ENCODE measurements at regions not wholly inside any gene's neighbourhood (a gene's known extent, or its start where the extent isn't known, plus 50 kb on each side); places are given as distances from the start of the nearest gene placed in this dataset.

DNA sequence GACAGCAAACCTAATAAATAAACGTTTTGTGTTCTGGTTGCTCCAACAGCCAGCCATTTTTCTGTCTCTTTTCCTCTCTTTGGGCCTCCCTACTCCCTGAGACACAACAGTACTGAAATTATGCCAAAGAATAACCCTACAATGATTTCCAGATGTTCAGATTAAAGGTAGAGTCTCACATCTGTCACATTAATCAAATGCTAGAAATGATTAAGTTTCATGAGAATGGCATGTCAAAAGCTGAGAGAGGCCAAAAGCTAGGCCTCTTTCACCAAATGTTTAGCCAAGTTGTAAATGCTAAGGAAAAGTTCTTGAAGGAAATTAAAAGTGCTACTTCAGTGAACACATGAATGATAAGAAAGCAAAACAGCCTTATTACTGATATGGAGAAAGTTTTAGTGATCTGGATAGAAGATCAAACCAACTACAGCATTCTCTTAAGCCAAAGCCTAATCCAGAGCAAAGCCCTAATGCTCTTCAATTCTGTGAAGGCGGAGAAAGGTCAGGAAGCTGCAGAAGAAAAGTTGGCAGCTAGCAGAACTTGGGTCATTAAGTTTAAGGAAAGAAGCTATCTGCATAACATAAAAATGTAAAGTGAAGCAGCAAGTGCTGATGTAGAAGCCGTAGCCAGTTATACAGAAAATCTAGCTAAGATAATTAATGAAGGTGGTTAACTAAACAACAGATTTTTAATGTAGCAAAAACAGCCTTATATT is 182.1 kb upstream of the NUDT6 start:
- no peaks in the 10 kb centered on the region for H3K36me3 ChIP-seq (ENCODE audit: control insufficient read depth in 2 of 2, extremely low read depth in 1 of 2, insufficient read depth in 1 of 2, low read length in 1 of 2)
- Mint-ChIP-seq H3K27ac (no peak overlapping the region), H3K4me3 (no peak overlapping the region), H3K27me3 (no peaks in the 10 kb centered on the region), H3K9me3 (no peaks in the 10 kb centered on the region), H3K36me3 (peaks cover 25% of the 10 kb centered on the region), H3K4me1 (no peaks in the 10 kb centered on the region)
- H3K9me3 ChIP-seq: no peaks in the 10 kb centered on the region
- H3K4me1 ChIP-seq (ENCODE audit: control insufficient read depth in 1 of 2, extremely low read depth in 1 of 2, insufficient read depth in 2 of 2, low read length in 2 of 2): no peaks in the 10 kb centered on the region
- ATAC-seq (replicated peaks in 1 of 4) (no peak), DNase-seq (no peak)
- H3K27ac ChIP-seq (ENCODE audit: low read length): no peak overlapping the region
- no peak overlapping the region for H3K4me3 ChIP-seq (ENCODE audit: control insufficient read depth in 1 of 2, extremely low read depth in 1 of 2, low read length in 1 of 2)
- H3K27me3 ChIP-seq (replicated peaks in 1 of 2; ENCODE audit: control insufficient read depth in 2 of 2, extremely low read depth in 1 of 2, insufficient read depth in 2 of 2, low read length in 1 of 2): no peaks in the 10 kb centered on the region
- ChIA-PET POLR2A (no interaction called here), CTCF (interaction anchor here in 1 of 2 donors (0.6 kb wide), 1 partner anchor 517 kb away, joined by 3 read pairs; no protein-coding TSS in a partner anchor)
- WGBS (ENCODE audit: insufficient coverage): no CpG with 5 or more reads among the region's 3 CpGs

DNA sequence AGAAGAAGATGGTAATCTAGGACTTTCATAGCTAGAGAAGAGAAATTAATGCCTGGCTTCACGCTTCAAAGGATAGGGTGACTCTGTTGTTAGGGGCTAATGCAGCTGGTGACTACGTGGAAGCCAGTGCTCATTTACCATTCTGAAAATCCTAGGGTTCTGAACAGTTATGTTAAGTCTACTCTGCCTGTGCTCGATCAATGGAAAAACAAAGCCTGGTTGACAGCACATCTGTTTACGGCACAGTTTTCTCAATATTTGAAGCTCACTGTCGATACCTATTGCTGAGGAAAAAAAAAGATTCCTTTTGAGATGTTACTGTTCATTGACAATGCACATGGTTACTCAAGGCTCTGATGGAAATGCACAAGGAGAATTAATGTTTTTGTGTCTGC is 182.6 kb upstream of the NUDT6 start:
- Histone ChIP-seq H3K27me3 (replicated peaks in 1 of 2; ENCODE audit: control insufficient read depth in 2 of 2, extremely low read depth in 1 of 2, insufficient read depth in 2 of 2, low read length in 1 of 2) (no peaks in the 10 kb centered on the region), H3K4me1 (ENCODE audit: control insufficient read depth in 1 of 2, extremely low read depth in 1 of 2, insufficient read depth in 2 of 2, low read length in 2 of 2) (no peaks in the 10 kb centered on the region), H3K9me3 (no peaks in the 10 kb centered on the region), H3K4me3 (ENCODE audit: control insufficient read depth in 1 of 2, extremely low read depth in 1 of 2, low read length in 1 of 2) (no peak overlapping the region), H3K36me3 (ENCODE audit: control insufficient read depth in 2 of 2, extremely low read depth in 1 of 2, insufficient read depth in 1 of 2, low read length in 1 of 2) (no peaks in the 10 kb centered on the region), H3K27ac (ENCODE audit: low read length) (no peak overlapping the region)
- 97% methylated on average over 5 of the region's 5 CpGs for WGBS (ENCODE audit: insufficient coverage)
- Mint-ChIP-seq H3K27ac (no peak overlapping the region), H3K4me1 (no peaks in the 10 kb centered on the region), H3K27me3 (no peaks in the 10 kb centered on the region), H3K9me3 (no peaks in the 10 kb centered on the region), H3K4me3 (no peak overlapping the region), H3K36me3 (peaks cover 24% of the 10 kb centered on the region)
- POLR2A ChIA-PET: no interaction called here
- no peak for ATAC-seq (replicated peaks in 1 of 4)
- no peak for DNase-seq
- CTCF ChIA-PET: interaction anchor here in 1 of 2 donors (0.6 kb wide), 1 partner anchor 517 kb away, joined by 3 read pairs; no protein-coding TSS in a partner anchor

DNA sequence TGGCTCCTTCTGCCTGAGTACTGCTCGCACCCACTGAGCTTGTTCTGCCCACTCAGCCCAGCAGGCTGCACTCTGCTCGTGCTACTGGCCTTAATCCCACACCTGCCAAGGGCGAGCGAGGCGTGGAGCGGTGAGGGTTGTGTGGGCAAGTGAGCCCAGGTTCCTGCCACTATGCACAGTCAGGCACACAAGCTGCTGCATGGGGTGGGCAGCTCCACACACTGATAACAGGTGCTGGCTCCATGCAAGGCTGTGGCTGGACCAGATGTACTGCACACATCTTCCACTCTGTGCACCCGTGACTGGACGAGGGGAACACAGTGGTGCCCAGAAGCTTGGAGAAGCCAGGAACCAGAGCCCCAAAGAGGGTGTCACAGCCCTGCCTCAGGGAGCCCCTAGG is 184.3 kb upstream of the NUDT6 start:
- H3K27me3 ChIP-seq (replicated peaks in 1 of 2; ENCODE audit: control insufficient read depth in 2 of 2, extremely low read depth in 1 of 2, insufficient read depth in 2 of 2, low read length in 1 of 2): no peaks in the 10 kb centered on the region

DNA sequence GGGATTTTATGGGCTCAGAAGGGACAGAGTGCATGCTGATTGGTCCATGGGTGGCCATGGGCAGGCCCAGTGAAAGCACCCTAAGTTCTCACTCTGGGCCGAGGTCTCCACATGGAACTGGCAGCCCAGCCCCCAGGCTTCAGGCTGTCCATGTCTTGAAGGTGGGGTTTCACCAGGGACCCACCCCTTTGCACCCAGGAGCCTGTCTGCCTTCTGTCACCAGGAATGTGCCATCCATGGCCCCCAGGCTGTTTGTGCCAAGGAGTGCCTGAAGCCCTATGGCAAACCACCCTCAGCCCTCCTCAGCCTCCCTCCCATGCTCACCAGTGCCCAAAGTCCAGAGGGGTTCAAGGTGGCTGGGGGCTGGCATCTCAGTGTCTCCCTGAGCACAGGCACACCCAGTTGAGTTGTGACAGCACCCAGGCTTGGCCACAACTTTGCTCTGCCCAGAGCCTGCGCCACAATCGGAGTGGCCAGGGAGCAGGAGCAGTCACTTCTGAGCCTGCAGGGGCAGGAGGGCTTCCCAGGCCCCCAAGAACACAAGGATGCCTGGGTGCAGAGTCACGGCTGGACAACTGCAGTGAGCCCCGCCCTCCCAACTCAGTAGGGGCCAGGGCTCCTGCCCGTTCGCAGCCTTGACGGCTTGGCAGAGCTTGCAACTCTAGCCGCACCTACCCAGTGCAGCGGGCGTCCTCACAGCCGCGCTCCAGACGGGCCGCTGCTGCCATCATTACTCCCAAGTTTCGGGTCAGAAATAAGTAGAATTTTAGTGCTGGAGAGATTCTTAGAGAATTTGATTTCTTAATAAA is 185.3 kb upstream of the NUDT6 start:
- Histone ChIP-seq H3K4me3 (ENCODE audit: control insufficient read depth in 1 of 2, extremely low read depth in 1 of 2, low read length in 1 of 2) (no peak overlapping the region), H3K27ac (ENCODE audit: low read length) (no peak overlapping the region), H3K4me1 (ENCODE audit: control insufficient read depth in 1 of 2, extremely low read depth in 1 of 2, insufficient read depth in 2 of 2, low read length in 2 of 2) (no peaks in the 10 kb centered on the region), H3K36me3 (ENCODE audit: control insufficient read depth in 2 of 2, extremely low read depth in 1 of 2, insufficient read depth in 1 of 2, low read length in 1 of 2) (no peaks in the 10 kb centered on the region), H3K27me3 (replicated peaks in 1 of 2; ENCODE audit: control insufficient read depth in 2 of 2, extremely low read depth in 1 of 2, insufficient read depth in 2 of 2, low read length in 1 of 2) (no peaks in the 10 kb centered on the region), H3K9me3 (no peaks in the 10 kb centered on the region)
- CTCF ChIA-PET: no interaction called here
- POLR2A ChIA-PET: interaction anchor here in 1 of 2 donors (0.5 kb wide), 1 partner anchor 28 kb away, joined by 3 read pairs; no protein-coding TSS in a partner anchor
- ATAC-seq (replicated peaks in 1 of 4) (no peak), DNase-seq (no peak)
- no peaks in the 10 kb centered on the region for H3K9me3 Mint-ChIP-seq
- H3K36me3 Mint-ChIP-seq: peaks cover 20% of the 10 kb centered on the region
- H3K4me1 Mint-ChIP-seq: no peaks in the 10 kb centered on the region
- 98% methylated on average over 6 of the region's 16 CpGs for WGBS (ENCODE audit: insufficient coverage)
- no peaks in the 10 kb centered on the region for H3K27me3 Mint-ChIP-seq
- H3K27ac Mint-ChIP-seq: no peak overlapping the region
- no peak overlapping the region for H3K4me3 Mint-ChIP-seq

More for the DNA sequence above, 184.3 kb upstream of the NUDT6 start:
- H3K27ac Mint-ChIP-seq: no peak overlapping the region
- Histone ChIP-seq H3K27ac (ENCODE audit: low read length) (no peak overlapping the region), H3K36me3 (ENCODE audit: control insufficient read depth in 2 of 2, extremely low read depth in 1 of 2, insufficient read depth in 1 of 2, low read length in 1 of 2) (no peaks in the 10 kb centered on the region), H3K9me3 (no peaks in the 10 kb centered on the region), H3K4me1 (ENCODE audit: control insufficient read depth in 1 of 2, extremely low read depth in 1 of 2, insufficient read depth in 2 of 2, low read length in 2 of 2) (no peaks in the 10 kb centered on the region), H3K4me3 (ENCODE audit: control insufficient read depth in 1 of 2, extremely low read depth in 1 of 2, low read length in 1 of 2) (no peak overlapping the region)
- DNase-seq: no peak
- no peak for ATAC-seq (replicated peaks in 1 of 4)
- over 99% methylated on average over 7 of the region's 8 CpGs for WGBS (ENCODE audit: insufficient coverage)
- ChIA-PET CTCF (no interaction called here), POLR2A (no interaction called here)
- no peaks in the 10 kb centered on the region for H3K27me3 Mint-ChIP-seq
- no peak overlapping the region for H3K4me3 Mint-ChIP-seq
- no peaks in the 10 kb centered on the region for H3K9me3 Mint-ChIP-seq
- no peaks in the 10 kb centered on the region for H3K4me1 Mint-ChIP-seq
- peaks cover 20% of the 10 kb centered on the region for H3K36me3 Mint-ChIP-seq

GRCh38 chr4:123109139-123109538 is 186.7 kb upstream of the NUDT6 start:
- Mint-ChIP-seq H3K9me3 (no peaks in the 10 kb centered on the region), H3K27ac (no peak overlapping the region), H3K4me1 (no peaks in the 10 kb centered on the region), H3K36me3 (peaks cover 28% of the 10 kb centered on the region), H3K4me3 (no peak overlapping the region), H3K27me3 (no peaks in the 10 kb centered on the region)
- Histone ChIP-seq H3K9me3 (no peaks in the 10 kb centered on the region), H3K4me1 (ENCODE audit: control insufficient read depth in 1 of 2, extremely low read depth in 1 of 2, insufficient read depth in 2 of 2, low read length in 2 of 2) (no peaks in the 10 kb centered on the region), H3K27me3 (replicated peaks in 1 of 2; ENCODE audit: control insufficient read depth in 2 of 2, extremely low read depth in 1 of 2, insufficient read depth in 2 of 2, low read length in 1 of 2) (no peaks in the 10 kb centered on the region), H3K4me3 (ENCODE audit: control insufficient read depth in 1 of 2, extremely low read depth in 1 of 2, low read length in 1 of 2) (no peak overlapping the region), H3K27ac (ENCODE audit: low read length) (no peak overlapping the region), H3K36me3 (ENCODE audit: control insufficient read depth in 2 of 2, extremely low read depth in 1 of 2, insufficient read depth in 1 of 2, low read length in 1 of 2) (peaks cover 2% of the 10 kb centered on the region in 2 donors)
- CTCF ChIA-PET: no interaction called here
- no CpG with 5 or more reads among the region's 2 CpGs for WGBS (ENCODE audit: insufficient coverage)
- ATAC-seq (replicated peaks in 1 of 4) (no peak), DNase-seq (no peak)
- POLR2A ChIA-PET: no interaction called here

- Histone ChIP-seq H3K4me3 (ENCODE audit: control insufficient read depth in 1 of 2, extremely low read depth in 1 of 2, low read length in 1 of 2) (no peak overlapping the region), H3K36me3 (ENCODE audit: control insufficient read depth in 2 of 2, extremely low read depth in 1 of 2, insufficient read depth in 1 of 2, low read length in 1 of 2) (peaks cover 5 to 6% of the 10 kb centered on the region in 2 donors), H3K27ac (ENCODE audit: low read length) (no peak overlapping the region), H3K4me1 (ENCODE audit: control insufficient read depth in 1 of 2, extremely low read depth in 1 of 2, insufficient read depth in 2 of 2, low read length in 2 of 2) (no peaks in the 10 kb centered on the region), H3K9me3 (no peaks in the 10 kb centered on the region), H3K27me3 (replicated peaks in 1 of 2; ENCODE audit: control insufficient read depth in 2 of 2, extremely low read depth in 1 of 2, insufficient read depth in 2 of 2, low read length in 1 of 2) (no peaks in the 10 kb centered on the region)
- ChIA-PET CTCF (interaction anchor here in 1 of 2 donors (0.6 kb wide), 1 partner anchor 179 kb away, joined by 3 read pairs; no protein-coding TSS in a partner anchor), POLR2A (no interaction called here)
- no peak for DNase-seq
- Mint-ChIP-seq H3K4me1 (no peaks in the 10 kb centered on the region), H3K4me3 (no peak overlapping the region), H3K27me3 (no peaks in the 10 kb centered on the region), H3K9me3 (no peaks in the 10 kb centered on the region), H3K27ac (no peak overlapping the region), H3K36me3 (peaks cover 25% of the 10 kb centered on the region)
- no CpG with 5 or more reads among the region's 1 CpG for WGBS (ENCODE audit: insufficient coverage)
- no peak for ATAC-seq (replicated peaks in 1 of 4)
Observed at GRCh38 chr4:123110147-123110546, 187.8 kb upstream of the NUDT6 start.

All from T-cell (primary cell).